ENCODE measurements at regions not wholly inside any gene's neighbourhood (a gene's known extent, or its start where the extent isn't known, plus 50 kb on each side); places are given as distances from the start of the nearest gene placed in this dataset.

- no peak for TF ChIP-seq CTCF (IDR thresholded peaks at IDR 0.05; ENCODE audit: low read length)
- TF ChIP-seq EZH2 (IDR thresholded peaks at IDR 0.05; ENCODE audit: borderline replicate concordance, low read length) = no peak
These were observed 61.2 kb upstream of the ATL2 start for GRCh38 chr2:38438133-38438882.

Measured in OCI-LY1 (cell line).